ENCODE measurements at regions not wholly inside any gene's neighbourhood (a gene's known extent, or its start where the extent isn't known, plus 50 kb on each side); places are given as distances from the start of the nearest gene placed in this dataset.

DNA sequence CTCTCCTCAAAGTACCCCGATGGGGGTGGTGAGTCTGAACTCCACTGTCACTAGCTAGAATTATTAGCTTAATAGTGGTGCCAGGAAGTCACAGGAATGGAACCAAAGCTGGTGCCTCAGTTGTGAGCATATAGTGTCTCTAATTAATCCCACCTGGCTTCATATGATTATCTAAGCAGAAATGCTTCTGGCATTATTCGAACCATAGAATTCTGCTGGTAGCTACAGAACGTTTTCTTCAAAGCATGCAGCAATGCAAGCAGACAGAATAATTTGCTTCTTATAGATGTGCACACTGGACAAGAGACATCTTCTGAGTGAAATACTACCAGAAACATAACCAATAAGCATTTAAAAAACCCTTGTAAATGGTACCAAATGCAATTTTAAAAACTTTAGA lies 160.9 kb downstream of the IMPG2 start:
- TF ChIP-seq, protein P1, sequence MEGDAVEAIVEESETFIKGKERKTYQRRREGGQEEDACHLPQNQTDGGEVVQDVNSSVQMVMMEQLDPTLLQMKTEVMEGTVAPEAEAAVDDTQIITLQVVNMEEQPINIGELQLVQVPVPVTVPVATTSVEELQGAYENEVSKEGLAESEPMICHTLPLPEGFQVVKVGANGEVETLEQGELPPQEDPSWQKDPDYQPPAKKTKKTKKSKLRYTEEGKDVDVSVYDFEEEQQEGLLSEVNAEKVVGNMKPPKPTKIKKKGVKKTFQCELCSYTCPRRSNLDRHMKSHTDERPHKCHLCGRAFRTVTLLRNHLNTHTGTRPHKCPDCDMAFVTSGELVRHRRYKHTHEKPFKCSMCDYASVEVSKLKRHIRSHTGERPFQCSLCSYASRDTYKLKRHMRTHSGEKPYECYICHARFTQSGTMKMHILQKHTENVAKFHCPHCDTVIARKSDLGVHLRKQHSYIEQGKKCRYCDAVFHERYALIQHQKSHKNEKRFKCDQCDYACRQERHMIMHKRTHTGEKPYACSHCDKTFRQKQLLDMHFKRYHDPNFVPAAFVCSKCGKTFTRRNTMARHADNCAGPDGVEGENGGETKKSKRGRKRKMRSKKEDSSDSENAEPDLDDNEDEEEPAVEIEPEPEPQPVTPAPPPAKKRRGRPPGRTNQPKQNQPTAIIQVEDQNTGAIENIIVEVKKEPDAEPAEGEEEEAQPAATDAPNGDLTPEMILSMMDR (IDR thresholded peaks at IDR 0.05): no peak
- TF ChIP-seq PHF8 (IDR thresholded peaks at IDR 0.05; ENCODE audit: borderline replicate concordance, low read depth): no peak
- no peak for TF ChIP-seq POLR2A (IDR thresholded peaks at IDR 0.05; ENCODE audit: low read length)
- no peak for TF ChIP-seq EP300 (IDR thresholded peaks at IDR 0.05)
- TF ChIP-seq KDM1A (IDR thresholded peaks at IDR 0.05; ENCODE audit: low read depth): no peak
- no peak for TF ChIP-seq KDM5A (IDR thresholded peaks at IDR 0.05)
- TF ChIP-seq NPAS2 (CRISPR knock-in tag; IDR thresholded peaks at IDR 0.05; ENCODE audit: borderline replicate concordance): no peak
- TF ChIP-seq JUNB (IDR thresholded peaks at IDR 0.05): no peak
- TF ChIP-seq, protein P2, sequence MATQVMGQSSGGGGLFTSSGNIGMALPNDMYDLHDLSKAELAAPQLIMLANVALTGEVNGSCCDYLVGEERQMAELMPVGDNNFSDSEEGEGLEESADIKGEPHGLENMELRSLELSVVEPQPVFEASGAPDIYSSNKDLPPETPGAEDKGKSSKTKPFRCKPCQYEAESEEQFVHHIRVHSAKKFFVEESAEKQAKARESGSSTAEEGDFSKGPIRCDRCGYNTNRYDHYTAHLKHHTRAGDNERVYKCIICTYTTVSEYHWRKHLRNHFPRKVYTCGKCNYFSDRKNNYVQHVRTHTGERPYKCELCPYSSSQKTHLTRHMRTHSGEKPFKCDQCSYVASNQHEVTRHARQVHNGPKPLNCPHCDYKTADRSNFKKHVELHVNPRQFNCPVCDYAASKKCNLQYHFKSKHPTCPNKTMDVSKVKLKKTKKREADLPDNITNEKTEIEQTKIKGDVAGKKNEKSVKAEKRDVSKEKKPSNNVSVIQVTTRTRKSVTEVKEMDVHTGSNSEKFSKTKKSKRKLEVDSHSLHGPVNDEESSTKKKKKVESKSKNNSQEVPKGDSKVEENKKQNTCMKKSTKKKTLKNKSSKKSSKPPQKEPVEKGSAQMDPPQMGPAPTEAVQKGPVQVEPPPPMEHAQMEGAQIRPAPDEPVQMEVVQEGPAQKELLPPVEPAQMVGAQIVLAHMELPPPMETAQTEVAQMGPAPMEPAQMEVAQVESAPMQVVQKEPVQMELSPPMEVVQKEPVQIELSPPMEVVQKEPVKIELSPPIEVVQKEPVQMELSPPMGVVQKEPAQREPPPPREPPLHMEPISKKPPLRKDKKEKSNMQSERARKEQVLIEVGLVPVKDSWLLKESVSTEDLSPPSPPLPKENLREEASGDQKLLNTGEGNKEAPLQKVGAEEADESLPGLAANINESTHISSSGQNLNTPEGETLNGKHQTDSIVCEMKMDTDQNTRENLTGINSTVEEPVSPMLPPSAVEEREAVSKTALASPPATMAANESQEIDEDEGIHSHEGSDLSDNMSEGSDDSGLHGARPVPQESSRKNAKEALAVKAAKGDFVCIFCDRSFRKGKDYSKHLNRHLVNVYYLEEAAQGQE (IDR thresholded peaks at IDR 0.05): no peak
- TF ChIP-seq, protein P3, sequence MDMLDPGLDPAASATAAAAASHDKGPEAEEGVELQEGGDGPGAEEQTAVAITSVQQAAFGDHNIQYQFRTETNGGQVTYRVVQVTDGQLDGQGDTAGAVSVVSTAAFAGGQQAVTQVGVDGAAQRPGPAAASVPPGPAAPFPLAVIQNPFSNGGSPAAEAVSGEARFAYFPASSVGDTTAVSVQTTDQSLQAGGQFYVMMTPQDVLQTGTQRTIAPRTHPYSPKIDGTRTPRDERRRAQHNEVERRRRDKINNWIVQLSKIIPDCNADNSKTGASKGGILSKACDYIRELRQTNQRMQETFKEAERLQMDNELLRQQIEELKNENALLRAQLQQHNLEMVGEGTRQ (IDR thresholded peaks at IDR 0.05): no peak
- TF ChIP-seq MYC (IDR thresholded peaks at IDR 0.05; ENCODE audit: borderline replicate concordance, low read length): no peak
- TF ChIP-seq, protein P4, sequence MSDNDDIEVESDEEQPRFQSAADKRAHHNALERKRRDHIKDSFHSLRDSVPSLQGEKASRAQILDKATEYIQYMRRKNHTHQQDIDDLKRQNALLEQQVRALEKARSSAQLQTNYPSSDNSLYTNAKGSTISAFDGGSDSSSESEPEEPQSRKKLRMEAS (IDR thresholded peaks at IDR 0.05): no peak
- no peak for TF ChIP-seq HEYL (CRISPR knock-in tag; IDR thresholded peaks at IDR 0.05)
